ENCODE measurements at regions not wholly inside any gene's neighbourhood (a gene's known extent, or its start where the extent isn't known, plus 50 kb on each side); places are given as distances from the start of the nearest gene placed in this dataset.

GRCh38 chr7:112622159-112622715 lies 141.4 kb downstream of the LSMEM1 start:
- TF ChIP-seq CTCF (IDR thresholded peaks at IDR 0.05; ENCODE audit: insufficient read depth, low read depth, low read length, missing control alignments) = no peak
- no peak overlapping the region for H3K4me3 ChIP-seq (ENCODE audit: low read length)
- DNase-seq (ENCODE audit: low read depth) = no peak

- no peak for TF ChIP-seq CTCF (IDR thresholded peaks at IDR 0.05; ENCODE audit: insufficient read depth, low read depth, low read length, missing control alignments)
- H3K4me3 ChIP-seq (ENCODE audit: low read length) = no peak overlapping the region
- DNase-seq (ENCODE audit: low read depth) = no peak
Observed at GRCh38 chr7:112624416-112624815, 143.6 kb downstream of the LSMEM1 start.

- peak; percentile 63 for DNase-seq (ENCODE audit: low read depth)
- no peak for TF ChIP-seq CTCF (IDR thresholded peaks at IDR 0.05; ENCODE audit: insufficient read depth, low read depth, low read length, missing control alignments)
- H3K4me3 ChIP-seq (ENCODE audit: low read length) = no peak overlapping the region
Observed at GRCh38 chr7:112630565-112630964, 149.8 kb downstream of the LSMEM1 start.

- no peak for DNase-seq (ENCODE audit: low read depth)
- no peak overlapping the region for H3K4me3 ChIP-seq (ENCODE audit: low read length)
- TF ChIP-seq CTCF (IDR thresholded peaks at IDR 0.05; ENCODE audit: insufficient read depth, low read depth, low read length, missing control alignments) = no peak
Observed at GRCh38 chr7:112634107-112634506, 153.3 kb downstream of the LSMEM1 start.

- peak; percentile 42 for DNase-seq (ENCODE audit: low read depth)
- TF ChIP-seq CTCF (IDR thresholded peaks at IDR 0.05; ENCODE audit: insufficient read depth, low read depth, low read length, missing control alignments) = no peak
- H3K4me3 ChIP-seq (ENCODE audit: low read length) = no peak overlapping the region
Observed at GRCh38 chr7:112635742-112636141, 154.5 kb downstream of the TMEM168 start.

GRCh38 chr7:112638675-112639400 lies 151.4 kb downstream of the TMEM168 start:
- DNase-seq (ENCODE audit: low read depth) = no peak
- no peak overlapping the region for H3K4me3 ChIP-seq (ENCODE audit: low read length)
- no peak for TF ChIP-seq CTCF (IDR thresholded peaks at IDR 0.05; ENCODE audit: insufficient read depth, low read depth, low read length, missing control alignments)

- H3K4me3 ChIP-seq (ENCODE audit: low read length) = no peak overlapping the region
- no peak for TF ChIP-seq CTCF (IDR thresholded peaks at IDR 0.05; ENCODE audit: insufficient read depth, low read depth, low read length, missing control alignments)
- DNase-seq (ENCODE audit: low read depth) = no peak
Observed at GRCh38 chr7:112640685-112641084, 149.5 kb downstream of the TMEM168 start.
